Skeletal muscle tissue (tissue), 3 donors: ENCODE measurements at regions not wholly inside any gene's neighbourhood (a gene's known extent, or its start where the extent isn't known, plus 50 kb on each side); places are given as distances from the start of the nearest gene placed in this dataset.
"Not testable (repeated sequence)": the region's sequence is repeated elsewhere in the genome, so short reads cannot be mapped to it uniquely, and the experiment has no call there.

Experiments
- H3K27ac ChIP-seq: one replicate; pipeline ENCODE4 v1.7.0; 2013; ENCODE audit warnings: mild to moderate bottlenecking, low read depth, low read length, inconsistent platforms
- H3K27me3 ChIP-seq, 3 donors: one replicate each; pipeline ENCODE4 v1.7.0; 2013; ENCODE audit warnings: low read length in 3 of 3; ENCODE audit not compliant: control insufficient read depth in 3 of 3, insufficient read depth in 3 of 3
- H3K36me3 ChIP-seq, 3 donors: one replicate each; pipeline ENCODE4 v1.7.0; 2013; ENCODE audit warnings: low read length in 3 of 3; ENCODE audit not compliant: control insufficient read depth in 3 of 3, insufficient read depth in 3 of 3
- H3K4me1 ChIP-seq, 3 donors: one replicate each; pipeline ENCODE4 v1.7.0; 2013; ENCODE audit warnings: low read length in 3 of 3, mild to moderate bottlenecking in 3 of 3; ENCODE audit not compliant: control insufficient read depth in 3 of 3, insufficient read depth in 3 of 3
- H3K4me3 ChIP-seq, 3 donors: one replicate each; pipeline ENCODE4 v1.7.0; 2013; ENCODE audit warnings: low read length in 3 of 3
- H3K9ac ChIP-seq, 3 donors: one replicate each; pipeline ENCODE4 v1.7.0; 2013; ENCODE audit warnings: low read length in 3 of 3, mild to moderate bottlenecking in 3 of 3, moderate library complexity in 2 of 3, low read depth in 1 of 3
- H3K9me3 ChIP-seq, 3 donors: one replicate each; pipeline ENCODE4 v1.7.0; 2013; ENCODE audit warnings: low read length in 3 of 3; ENCODE audit not compliant: control insufficient read depth in 3 of 3
- donor health status: Osteomylitis.

- peak overlapping the region; percentile 47 for H3K27ac ChIP-seq
These were observed 81.4 kb upstream of the EMX2 start for GRCh38 chr10:117460846-117461765.

GRCh38 chr10:117458571-117458970 lies 83.3 kb upstream of the PDZD8 start:
- Histone ChIP-seq H3K36me3 (no peaks in the 10 kb centered on the region), H3K4me3 (no peak overlapping the region), H3K4me1 (peaks cover 2 to 8% (median 4%) of the 10 kb centered on the region in 3 donors), H3K9ac (no peak overlapping the region), H3K27me3 (peaks cover 0 to 19% (median 0%) of the 10 kb centered on the region in 3 donors), H3K27ac (peak overlapping the region; percentile 19), H3K9me3 (peaks cover 0 to 4% (median 0%) of the 10 kb centered on the region in 3 donors)

More at GRCh38 chr10:117460846-117461765, 81.4 kb upstream of the EMX2 start:
- H3K27me3 ChIP-seq = peaks cover 0 to 19% (median 3%) of the 10 kb centered on the region in 3 donors
- H3K36me3 ChIP-seq = no peaks in the 10 kb centered on the region
- no peak overlapping the region for H3K4me3 ChIP-seq
- peaks cover 0 to 5% (median 0%) of the 10 kb centered on the region in 3 donors for H3K9me3 ChIP-seq
- no peak overlapping the region for H3K9ac ChIP-seq
- peaks cover 2 to 8% (median 4%) of the 10 kb centered on the region in 3 donors for H3K4me1 ChIP-seq

- Histone ChIP-seq H3K4me3 (peak overlapping the region in 1 of 3 donors; percentile 13), H3K36me3 (no peaks in the 10 kb centered on the region), H3K27me3 (peaks cover 0 to 19% (median 0%) of the 10 kb centered on the region in 3 donors), H3K9me3 (no peaks in the 10 kb centered on the region), H3K27ac (peak overlapping the region; percentile 19), H3K9ac (no peak overlapping the region), H3K4me1 (peaks cover 2 to 8% (median 4%) of the 10 kb centered on the region in 3 donors)
These were observed 82.7 kb upstream of the PDZD8 start for GRCh38 chr10:117457932-117458331.

- no peak overlapping the region for H3K27ac ChIP-seq
- peaks cover 0 to 19% (median 0%) of the 10 kb centered on the region in 3 donors for H3K27me3 ChIP-seq
- no peak overlapping the region for H3K9ac ChIP-seq
- H3K4me3 ChIP-seq = no peak overlapping the region
- peaks cover 2 to 8% (median 4%) of the 10 kb centered on the region in 3 donors for H3K4me1 ChIP-seq
- H3K36me3 ChIP-seq = no peaks in the 10 kb centered on the region
- H3K9me3 ChIP-seq = no peaks in the 10 kb centered on the region
These were observed 82.0 kb upstream of the PDZD8 start for GRCh38 chr10:117457071-117457810.

- no peaks in the 10 kb centered on the region for H3K9me3 ChIP-seq
- peaks cover 0 to 19% (median 0%) of the 10 kb centered on the region in 3 donors for H3K27me3 ChIP-seq
- H3K36me3 ChIP-seq = no peaks in the 10 kb centered on the region
- no peak overlapping the region for H3K27ac ChIP-seq
- no peak overlapping the region for H3K9ac ChIP-seq
- peaks cover 0 to 4% (median 0%) of the 10 kb centered on the region in 3 donors for H3K4me1 ChIP-seq
- no peak overlapping the region for H3K4me3 ChIP-seq
These were observed 80.1 kb upstream of the PDZD8 start for GRCh38 chr10:117455346-117455745.

- H3K27me3 ChIP-seq = peaks cover 0 to 19% (median 0%) of the 10 kb centered on the region in 3 donors
- H3K36me3 ChIP-seq = no peaks in the 10 kb centered on the region
- peaks cover 0 to 4% (median 0%) of the 10 kb centered on the region in 3 donors for H3K4me1 ChIP-seq
These were observed 79.3 kb upstream of the PDZD8 start for GRCh38 chr10:117454502-117454901.

GRCh38 chr10:117453484-117453883 lies 78.2 kb upstream of the PDZD8 start:
- H3K9ac ChIP-seq, H3K27ac ChIP-seq, H3K4me3 ChIP-seq, H3K9me3 ChIP-seq, H3K4me1 ChIP-seq, H3K36me3 ChIP-seq: not testable (repeated sequence)
- peaks cover 0 to 15% (median 0%) of the 10 kb centered on the region in 3 donors for H3K27me3 ChIP-seq

More at GRCh38 chr10:117454502-117454901, 79.3 kb upstream of the PDZD8 start:
- Histone ChIP-seq H3K27ac (no peak overlapping the region), H3K4me3 (no peak overlapping the region), H3K9ac (no peak overlapping the region), H3K9me3 (no peaks in the 10 kb centered on the region)

GRCh38 chr10:117450940-117451339 lies 75.7 kb upstream of the PDZD8 start:
- Histone ChIP-seq H3K27ac (no peak overlapping the region), H3K27me3 (no peaks in the 10 kb centered on the region), H3K9me3 (no peaks in the 10 kb centered on the region), H3K4me1 (no peaks in the 10 kb centered on the region), H3K36me3 (no peaks in the 10 kb centered on the region), H3K9ac (no peak overlapping the region), H3K4me3 (no peak overlapping the region)

- Histone ChIP-seq H3K36me3 (no peaks in the 10 kb centered on the region), H3K4me1 (no peaks in the 10 kb centered on the region), H3K9ac (no peak overlapping the region), H3K4me3 (no peak overlapping the region), H3K27ac (no peak overlapping the region), H3K9me3 (no peaks in the 10 kb centered on the region), H3K27me3 (peaks cover 0 to 4% (median 0%) of the 10 kb centered on the region in 3 donors)
These were observed 74.4 kb upstream of the PDZD8 start for GRCh38 chr10:117449636-117450035.
